Fibroblast of the aortic adventitia (primary cell): ENCODE measurements at regions not wholly inside any gene's neighbourhood (a gene's known extent, or its start where the extent isn't known, plus 50 kb on each side); places are given as distances from the start of the nearest gene placed in this dataset.
A peak's percentile ranks its signal among the peaks of the same experiment; 100 is the strongest.

Source experiments
- DNase-seq: peaks from one replicate; pipeline ENCODE4 v3.0.0-alpha.2; 2010; ENCODE audit warnings: low read depth
- H3K4me3 ChIP-seq: 2 replicates; pipeline ENCODE4 v1.5.1; 2011; ENCODE audit warnings: low read depth, mild to moderate bottlenecking, control low read depth, low read length, moderate library complexity
- CTCF ChIP-seq: IDR thresholded peaks from 2 replicates; pipeline ENCODE4 v1.5.1; 2011; ENCODE audit warnings: mild to moderate bottlenecking, low read length, control low read depth, inconsistent platforms; ENCODE audit not compliant: insufficient read depth

- no peak for DNase-seq
- no peak overlapping the region for H3K4me3 ChIP-seq
- TF ChIP-seq CTCF: no peak
These were observed 91.8 kb downstream of the KLF6 start for GRCh38 chr10:3693022-3693697.

DNA sequence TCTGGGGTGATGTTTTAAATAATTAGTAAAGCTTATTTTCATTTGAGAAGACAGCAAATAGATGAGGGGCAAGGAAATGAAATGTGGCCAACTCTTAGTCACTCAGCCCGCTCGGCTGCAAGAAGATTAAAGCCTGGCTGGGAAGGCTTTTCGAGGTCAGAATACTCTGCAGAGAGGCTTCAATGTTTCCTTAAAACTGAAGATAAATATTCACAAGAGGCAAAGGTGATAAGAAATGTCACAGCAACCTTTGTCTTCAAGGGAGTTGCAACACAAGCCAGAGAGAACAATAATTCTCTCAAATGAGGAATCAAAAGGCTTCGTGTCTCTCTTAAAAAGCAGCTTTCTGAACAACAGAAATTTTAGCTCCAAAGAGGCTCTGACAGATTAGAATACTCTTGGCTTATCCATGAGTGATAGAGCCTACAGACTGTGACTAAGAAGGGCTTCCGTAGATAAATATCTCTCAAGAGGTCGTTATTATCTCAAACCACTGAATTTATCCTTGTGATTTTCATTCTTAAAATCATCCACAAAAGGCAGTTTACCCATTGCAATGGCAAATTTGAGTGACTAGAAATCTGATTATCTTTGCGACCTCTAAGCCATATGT lies 92.5 kb downstream of the KLF6 start:
- no peak overlapping the region for H3K4me3 ChIP-seq
- DNase-seq: peak; percentile 23

DNA sequence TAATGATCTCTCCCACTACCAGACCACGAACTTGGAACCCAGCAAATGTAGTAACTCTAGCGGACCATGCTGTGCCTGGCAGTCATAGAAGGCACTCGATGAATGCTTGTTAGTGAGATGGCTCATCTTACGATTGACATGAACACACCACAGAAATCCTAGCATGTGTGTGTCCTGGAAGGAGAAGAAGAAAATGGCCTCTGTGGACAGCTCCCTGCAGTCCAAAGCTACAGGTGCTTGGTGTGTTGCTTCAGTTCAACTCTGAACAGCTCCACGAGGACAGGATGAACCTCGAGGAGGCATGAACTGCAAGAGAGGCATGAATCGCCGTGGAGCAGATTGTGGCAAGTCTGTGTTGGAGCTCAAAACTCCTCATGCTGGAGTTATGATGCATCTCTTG lies 93.5 kb downstream of the KLF6 start:
- no peak overlapping the region for H3K4me3 ChIP-seq
- no peak for DNase-seq
- TF ChIP-seq CTCF: no peak

More for the DNA sequence above, 92.5 kb downstream of the KLF6 start:
- no peak for TF ChIP-seq CTCF

- no peak overlapping the region for H3K4me3 ChIP-seq
- TF ChIP-seq CTCF: no peak
- no peak for DNase-seq
These were observed 95.0 kb downstream of the KLF6 start for GRCh38 chr10:3689871-3690510.

DNA sequence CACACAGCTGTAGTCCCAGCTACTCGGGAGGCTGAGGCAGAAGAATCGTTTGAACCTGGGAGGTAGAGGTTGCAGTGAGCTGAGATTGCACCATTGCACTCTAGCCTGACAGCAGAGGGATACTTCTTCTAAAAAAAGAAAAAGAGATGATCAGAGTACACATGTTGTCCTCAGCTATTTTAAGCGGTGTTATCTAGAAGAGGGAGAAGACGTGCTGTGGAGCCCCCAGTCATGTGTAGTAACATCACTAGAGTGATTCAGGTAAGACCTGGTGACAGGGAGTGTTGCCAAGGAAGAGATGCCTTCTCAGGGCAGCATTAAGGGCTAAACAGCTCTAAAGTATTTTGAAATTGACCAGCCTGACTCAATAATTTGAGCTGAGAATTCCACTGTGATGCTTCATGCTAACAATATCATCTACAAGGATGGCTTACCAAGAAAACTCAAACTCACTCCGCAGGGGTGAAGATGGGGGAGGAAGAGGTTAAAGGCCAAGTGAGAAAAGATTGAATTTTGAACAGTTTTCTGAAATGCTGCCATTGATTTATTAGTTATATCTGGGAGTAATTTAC lies 97.4 kb downstream of the KLF6 start:
- DNase-seq: no peak
- no peak overlapping the region for H3K4me3 ChIP-seq
- TF ChIP-seq CTCF: no peak

- no peak for DNase-seq
- TF ChIP-seq CTCF: no peak
- H3K4me3 ChIP-seq: no peak overlapping the region
These were observed 99.6 kb downstream of the KLF6 start for GRCh38 chr10:3685384-3685783.
